GM19372 (cell line): ENCODE measurements at regions not wholly inside any gene's neighbourhood (a gene's known extent, or its start where the extent isn't known, plus 50 kb on each side); places are given as distances from the start of the nearest gene placed in this dataset.
"Not testable (repeated sequence)": the region's sequence is repeated elsewhere in the genome, so short reads cannot be mapped to it uniquely, and the experiment has no call there.

ENCODE experiments used
- ATAC-seq: cut with Tn5 transposase; IDR thresholded peaks from one replicate; pipeline ENCODE4 v1.9.1; 2021; ENCODE audit warnings: mild to moderate bottlenecking, low read depth, moderate library complexity; ENCODE audit not compliant: unreplicated experiment

DNA sequence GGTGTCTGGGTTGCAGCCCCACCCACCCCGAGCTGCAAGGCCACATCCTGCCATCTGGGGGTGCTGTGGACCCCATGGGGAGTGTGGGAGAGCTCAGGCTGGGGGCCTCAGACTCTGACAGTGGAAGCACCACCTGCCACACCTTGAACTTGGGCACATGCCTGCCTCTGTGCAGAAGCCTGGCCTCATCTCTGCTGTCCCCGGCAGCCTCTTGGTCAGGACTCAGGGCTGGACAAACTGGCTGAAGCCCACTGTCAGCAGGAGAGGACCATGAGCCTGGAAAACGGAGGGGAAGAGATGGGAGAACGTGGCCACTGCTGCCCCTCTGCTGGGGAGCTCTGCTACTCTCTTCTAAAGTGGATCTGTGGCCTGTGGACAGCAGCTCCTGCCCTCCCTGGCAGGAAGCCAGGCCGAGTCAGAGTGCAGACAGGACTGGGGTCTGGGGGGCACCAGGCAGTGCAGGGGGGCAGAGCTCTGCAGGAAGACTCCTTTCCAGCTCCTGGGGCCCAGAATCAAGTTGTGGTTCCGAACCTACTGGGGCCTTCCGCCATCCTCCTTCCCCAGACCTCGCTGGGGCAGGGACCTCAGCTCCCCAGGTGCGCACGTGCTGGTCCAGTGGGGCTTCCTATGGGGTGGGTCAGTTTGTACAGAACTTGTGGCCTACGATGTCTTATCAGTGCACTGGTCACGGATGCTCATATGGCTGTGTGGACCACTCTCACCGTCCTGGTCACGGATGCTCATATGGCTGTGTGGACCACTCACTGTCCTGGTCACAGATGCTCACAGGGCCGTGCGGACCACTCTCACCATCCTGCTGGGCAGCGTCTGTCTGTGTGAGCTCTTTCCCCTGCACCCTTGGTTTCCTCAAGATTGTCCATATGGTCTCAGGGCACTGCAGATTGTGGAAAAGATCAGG lies 207.7 kb downstream of the LAT start:
- no peak for ATAC-seq

GRCh38 chr16:29191636-29192180 lies 206.9 kb downstream of the LAT start:
- not testable (repeated sequence) for ATAC-seq

DNA sequence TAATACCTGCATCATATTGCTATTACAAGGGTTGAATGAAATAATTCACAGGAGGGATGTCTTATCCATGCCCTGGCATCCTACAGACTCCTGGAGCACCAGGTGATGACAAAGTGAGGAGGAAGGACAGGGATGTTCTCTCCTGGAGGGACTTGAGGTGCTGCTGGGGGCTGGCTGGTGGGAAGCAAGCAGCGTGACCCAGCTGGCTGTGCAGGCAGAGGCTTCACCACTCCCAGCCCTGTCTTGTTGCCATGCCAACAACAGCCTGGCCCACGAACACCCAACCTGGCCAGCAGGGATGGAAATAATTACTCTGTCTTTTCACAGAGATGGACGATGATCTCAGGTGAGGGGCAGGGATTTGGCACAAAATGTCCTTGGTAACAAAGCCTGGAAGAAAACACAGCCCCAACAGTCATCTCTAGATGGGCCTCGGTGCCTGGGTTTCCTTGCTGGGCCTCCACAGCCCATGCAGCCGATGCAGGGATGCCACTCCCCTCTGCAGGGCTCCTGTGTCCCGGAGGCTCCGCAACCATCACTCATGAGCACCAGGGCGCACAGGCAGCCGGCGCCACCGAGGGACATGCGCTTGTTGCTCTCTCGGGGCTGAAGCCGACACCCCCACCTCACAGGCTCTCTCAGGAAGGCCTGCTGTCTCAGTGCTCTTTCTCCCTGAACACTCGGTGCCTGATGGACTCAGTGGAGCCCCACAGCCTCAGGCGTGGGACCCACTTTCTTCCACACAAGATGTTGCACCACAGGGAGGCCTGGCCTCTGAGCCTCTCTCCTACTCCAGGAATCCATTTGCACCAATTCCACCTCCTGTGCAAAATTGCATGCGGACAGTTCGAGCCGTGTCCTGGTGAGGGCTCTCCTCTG lies 205.9 kb downstream of the LAT start:
- not testable (repeated sequence) for ATAC-seq

GRCh38 chr16:29188806-29189205 lies 204.0 kb downstream of the LAT start:
- not testable (repeated sequence) for ATAC-seq

- ATAC-seq = not testable (repeated sequence)
These were observed 201.7 kb downstream of the LAT start for GRCh38 chr16:29186306-29187220.

GRCh38 chr16:29185872-29186271 lies 201.0 kb downstream of the LAT start:
- ATAC-seq = not testable (repeated sequence)

DNA sequence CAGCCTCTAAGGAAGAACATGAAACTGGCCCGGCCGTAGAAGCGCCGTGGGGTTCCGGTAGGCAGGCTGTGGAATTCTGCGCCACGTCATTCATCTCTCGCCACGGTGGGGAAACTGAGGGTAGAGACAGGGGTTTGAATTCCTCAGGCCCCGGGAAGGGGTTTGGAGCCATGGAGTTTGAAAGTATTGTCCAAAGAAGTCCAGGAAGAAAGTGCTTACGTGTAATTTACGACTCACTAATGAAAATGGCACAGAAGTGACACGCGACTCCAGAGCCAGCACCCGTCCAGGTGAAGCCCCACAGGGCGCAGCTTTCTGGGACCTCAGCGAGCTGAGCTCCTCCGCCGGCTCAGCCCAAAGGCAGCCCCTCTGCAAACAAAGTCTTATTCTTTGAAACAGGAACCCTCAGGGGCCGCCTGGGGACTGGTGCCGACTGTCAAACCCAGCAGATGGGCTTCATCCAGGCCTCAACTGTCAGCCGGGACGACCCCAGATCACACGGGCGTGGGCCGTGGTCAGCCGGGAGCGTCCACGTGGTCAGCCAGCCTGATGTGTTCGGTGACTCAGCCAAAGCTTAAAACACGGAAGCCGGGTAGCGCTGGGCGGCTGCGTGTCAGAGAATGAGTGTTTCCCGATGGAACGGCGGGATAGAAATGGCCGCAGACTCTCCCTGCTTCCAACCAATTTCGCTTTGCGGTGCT lies 200.0 kb downstream of the LAT start:
- not testable (repeated sequence) for ATAC-seq

DNA sequence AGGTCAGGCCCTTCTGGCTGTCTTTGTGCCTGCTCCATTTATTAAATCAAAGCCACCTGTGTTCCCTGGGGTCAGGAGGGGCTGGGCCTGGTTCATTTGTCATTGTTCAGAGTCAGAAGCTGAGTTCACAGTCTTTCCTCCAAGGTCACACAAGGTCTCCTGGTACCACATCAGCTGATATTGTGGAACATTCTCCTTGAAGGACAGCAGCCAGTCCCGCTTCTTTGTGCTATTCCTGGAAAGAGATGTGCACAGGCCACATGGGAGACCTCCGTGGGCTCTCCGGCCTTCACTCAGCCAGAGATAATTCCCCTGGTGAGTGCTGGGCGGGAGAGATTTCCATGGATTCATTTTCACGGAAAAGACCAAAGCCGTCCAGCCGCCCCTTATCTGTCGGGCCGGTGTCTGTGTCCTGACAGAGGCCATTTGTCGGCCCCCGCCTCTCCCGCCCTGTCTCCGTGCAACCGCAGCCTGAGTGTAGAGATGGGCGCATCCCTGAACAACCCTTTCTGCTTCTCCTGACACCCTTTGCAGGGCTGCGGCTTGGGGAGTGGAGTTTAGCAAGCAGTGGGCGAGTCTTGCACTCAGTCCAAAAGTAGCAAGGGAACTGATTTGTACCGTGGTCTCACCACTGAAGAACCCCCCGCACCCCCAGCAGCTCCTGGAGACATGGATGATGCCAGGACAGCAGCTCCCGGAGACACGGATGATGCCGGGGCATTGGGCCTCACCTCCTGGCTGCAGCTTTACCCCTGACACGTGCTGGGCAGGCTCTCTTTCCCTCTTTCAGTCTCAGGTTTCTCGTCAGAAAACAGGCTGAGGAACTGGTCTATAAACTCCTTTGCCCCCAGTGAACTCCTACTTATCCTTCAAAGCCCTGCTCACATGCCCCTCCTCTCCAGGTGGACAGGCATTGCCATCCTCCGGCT lies 198.4 kb downstream of the LAT start:
- not testable (repeated sequence) for ATAC-seq

GRCh38 chr16:29182501-29182900 lies 197.6 kb downstream of the LAT start:
- ATAC-seq = no peak

DNA sequence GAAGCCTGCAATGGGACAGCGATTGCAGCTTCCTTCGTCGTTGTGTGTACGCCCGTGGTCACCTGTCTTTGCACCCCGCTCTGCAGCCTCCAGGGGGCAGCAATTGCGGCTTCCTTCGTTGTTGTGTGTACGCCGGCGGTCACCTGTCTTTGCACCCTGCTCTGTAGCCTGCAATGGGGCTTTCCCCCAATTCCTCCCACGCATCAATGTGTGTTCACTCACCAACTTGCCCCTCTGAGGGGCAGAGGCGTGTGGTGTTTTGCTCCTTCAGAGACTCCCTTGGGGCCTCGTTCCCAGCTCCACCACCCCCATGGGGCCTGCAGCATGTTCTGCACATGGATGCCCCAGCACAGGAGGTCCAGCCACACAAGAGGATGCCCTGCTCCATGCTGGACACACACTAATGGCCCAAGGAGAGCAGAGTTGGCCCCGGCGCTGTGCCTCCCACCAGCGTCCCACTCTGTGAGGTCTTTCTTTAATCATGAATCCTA lies 197.1 kb downstream of the LAT start:
- not testable (repeated sequence) for ATAC-seq

DNA sequence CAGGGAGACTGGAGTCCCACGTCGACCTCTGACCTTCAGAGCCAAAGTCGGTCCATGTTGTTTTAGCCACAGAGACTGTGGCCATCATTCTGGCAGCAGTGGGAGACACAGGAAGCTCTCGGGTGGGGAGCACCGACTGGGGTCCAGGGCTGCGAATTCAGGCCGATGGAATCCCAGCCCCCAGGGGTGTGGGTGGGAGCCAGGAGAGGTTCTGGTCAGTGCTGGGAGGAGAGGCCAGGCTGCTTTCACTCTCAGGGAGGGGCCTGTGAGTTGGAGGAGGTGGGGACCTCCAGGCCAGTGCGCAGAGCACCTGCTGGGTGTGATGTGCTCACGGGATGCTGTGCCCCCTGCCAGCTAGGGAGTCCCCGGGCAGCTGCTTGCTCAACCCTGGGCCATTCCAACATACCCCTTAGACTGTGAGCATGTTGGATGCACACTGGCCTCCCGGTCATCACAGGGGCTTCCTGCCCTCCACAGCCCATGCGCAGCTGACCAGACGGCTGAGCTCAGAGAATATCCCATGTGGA lies 196.5 kb downstream of the LAT start:
- ATAC-seq = not testable (repeated sequence)

DNA sequence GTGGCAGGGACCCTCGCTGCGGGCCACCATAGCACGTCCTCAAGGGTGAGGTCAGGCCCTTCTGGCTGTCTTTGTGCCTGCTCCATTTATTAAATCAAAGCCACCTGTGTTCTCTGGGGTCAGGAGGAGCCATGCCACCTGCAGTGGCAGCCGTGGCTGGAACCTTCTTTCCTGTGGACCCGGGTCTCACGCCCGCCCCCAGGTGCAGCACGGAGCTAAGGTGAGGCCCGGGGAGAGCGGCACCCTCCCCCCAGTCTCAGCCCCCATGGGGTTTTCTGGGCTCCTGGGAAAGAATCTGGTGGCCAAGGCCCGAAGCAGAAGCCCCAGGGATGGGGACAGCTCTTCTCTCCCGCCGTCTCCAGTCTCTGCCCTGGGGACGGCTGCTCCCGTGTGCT lies 195.4 kb downstream of the LAT start:
- ATAC-seq = not testable (repeated sequence)

GRCh38 chr16:29179401-29180205 lies 194.8 kb downstream of the LAT start:
- not testable (repeated sequence) for ATAC-seq

- ATAC-seq = not testable (repeated sequence)
These were observed 193.3 kb downstream of the LAT start for GRCh38 chr16:29177888-29178726.

GRCh38 chr16:29177203-29177887 lies 192.5 kb downstream of the LAT start:
- not testable (repeated sequence) for ATAC-seq
